Fibroblast of mammary gland (primary cell): ENCODE measurements at regions not wholly inside any gene's neighbourhood (a gene's known extent, or its start where the extent isn't known, plus 50 kb on each side); places are given as distances from the start of the nearest gene placed in this dataset.

Source experiments
- DNase-seq: peaks from one replicate; pipeline ENCODE4 v3.0.0-alpha.2; 2010; ENCODE audit warnings: low read depth
- H3K4me3 ChIP-seq: 2 replicates; pipeline ENCODE4 v1.5.1; 2011; ENCODE audit warnings: low read depth, mild to moderate bottlenecking, low read length, moderate library complexity; ENCODE audit not compliant: control insufficient read depth
- TF ChIP-seq, protein P1 (sequence below): conservative IDR thresholded peaks from 2 replicates; pipeline ENCODE4 v1.5.1; 2011; ENCODE audit warnings: low read depth, low read length, inconsistent platforms; ENCODE audit not compliant: control insufficient read depth, insufficient read depth

GRCh38 chr10:85235258-85235657 lies 906.9 kb downstream of the CCSER2 start:
- TF ChIP-seq, protein P1, sequence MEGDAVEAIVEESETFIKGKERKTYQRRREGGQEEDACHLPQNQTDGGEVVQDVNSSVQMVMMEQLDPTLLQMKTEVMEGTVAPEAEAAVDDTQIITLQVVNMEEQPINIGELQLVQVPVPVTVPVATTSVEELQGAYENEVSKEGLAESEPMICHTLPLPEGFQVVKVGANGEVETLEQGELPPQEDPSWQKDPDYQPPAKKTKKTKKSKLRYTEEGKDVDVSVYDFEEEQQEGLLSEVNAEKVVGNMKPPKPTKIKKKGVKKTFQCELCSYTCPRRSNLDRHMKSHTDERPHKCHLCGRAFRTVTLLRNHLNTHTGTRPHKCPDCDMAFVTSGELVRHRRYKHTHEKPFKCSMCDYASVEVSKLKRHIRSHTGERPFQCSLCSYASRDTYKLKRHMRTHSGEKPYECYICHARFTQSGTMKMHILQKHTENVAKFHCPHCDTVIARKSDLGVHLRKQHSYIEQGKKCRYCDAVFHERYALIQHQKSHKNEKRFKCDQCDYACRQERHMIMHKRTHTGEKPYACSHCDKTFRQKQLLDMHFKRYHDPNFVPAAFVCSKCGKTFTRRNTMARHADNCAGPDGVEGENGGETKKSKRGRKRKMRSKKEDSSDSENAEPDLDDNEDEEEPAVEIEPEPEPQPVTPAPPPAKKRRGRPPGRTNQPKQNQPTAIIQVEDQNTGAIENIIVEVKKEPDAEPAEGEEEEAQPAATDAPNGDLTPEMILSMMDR, result no peak
- DNase-seq, result no peak
- no peak overlapping the region for H3K4me3 ChIP-seq

- H3K4me3 ChIP-seq, result no peak overlapping the region
- no peak for DNase-seq
- TF ChIP-seq, protein P1, result no peak
Measured at GRCh38 chr10:85238676-85239075, 910.3 kb downstream of the CCSER2 start.

DNA sequence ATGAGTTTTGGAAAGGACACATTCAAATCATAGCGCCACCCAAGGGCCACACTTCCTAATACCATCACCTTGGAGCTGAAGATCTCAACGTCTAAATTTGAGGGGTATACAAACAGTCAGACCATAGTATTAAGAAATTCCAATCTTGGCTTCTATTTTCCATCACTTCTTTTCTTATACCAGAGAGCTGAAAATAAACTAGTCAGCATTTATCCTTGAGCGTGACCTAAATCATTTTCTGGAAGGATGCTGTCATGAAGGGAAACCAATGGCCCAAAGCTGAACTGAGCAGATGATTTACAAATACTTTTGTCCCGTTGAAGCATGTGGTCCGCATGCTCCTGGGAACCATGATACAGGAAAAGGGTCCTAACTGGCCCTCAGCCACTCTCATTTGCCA lies 921.9 kb downstream of the CCSER2 start:
- TF ChIP-seq, protein P1, result no peak
- DNase-seq, result no peak
- H3K4me3 ChIP-seq, result no peak overlapping the region

- DNase-seq, result no peak
- H3K4me3 ChIP-seq, result no peak overlapping the region
- TF ChIP-seq, protein P1, result no peak
Measured at GRCh38 chr10:85256481-85256880, 928.1 kb downstream of the CCSER2 start.

GRCh38 chr10:85259908-85260307 lies 931.5 kb downstream of the CCSER2 start:
- H3K4me3 ChIP-seq, result no peak overlapping the region
- TF ChIP-seq, protein P1, result no peak
- DNase-seq, result no peak

- DNase-seq, result no peak
- H3K4me3 ChIP-seq, result no peak overlapping the region
- TF ChIP-seq, protein P1, result no peak
Measured at GRCh38 chr10:85262992-85263391, 934.6 kb downstream of the CCSER2 start.

- TF ChIP-seq, protein P1, result no peak
- DNase-seq, result no peak
- no peak overlapping the region for H3K4me3 ChIP-seq
Measured at GRCh38 chr10:85265121-85265520, 936.7 kb downstream of the CCSER2 start.
